Stimulated activated memory B cell treated with anti-CD40 and anti-IgM and Interleukin-4, amounts not matched to agents 10 μg/mL and 1 μg/mL and 100 μg/mL, for 72 hours (primary cell): ENCODE measurements at regions not wholly inside any gene's neighbourhood (a gene's known extent, or its start where the extent isn't known, plus 50 kb on each side); places are given as distances from the start of the nearest gene placed in this dataset.

ENCODE experiments used
- ATAC-seq: fragments of 150-1000 bp; cut with Tn5 transposase; 2 replicates; pipeline ENCODE4 v1.10.0; 2021
- H3K27ac Mint-ChIP-seq: one replicate; pipeline ENCODE4 v1.8.0; 2022; ENCODE audit warnings: mild to moderate bottlenecking, mixed read lengths
- H3K27me3 Mint-ChIP-seq: one replicate; pipeline ENCODE4 v1.8.0; 2022; ENCODE audit warnings: mixed read lengths
- H3K36me3 Mint-ChIP-seq: one replicate; pipeline ENCODE4 v1.8.0; 2022; ENCODE audit warnings: mixed read lengths
- H3K4me1 Mint-ChIP-seq: one replicate; pipeline ENCODE4 v1.8.0; 2022; ENCODE audit warnings: mixed read lengths
- H3K4me3 Mint-ChIP-seq: one replicate; pipeline ENCODE4 v1.8.0; 2022; ENCODE audit warnings: mild to moderate bottlenecking, moderate library complexity, mixed read lengths
- H3K9me3 Mint-ChIP-seq: one replicate; pipeline ENCODE4 v1.8.0; 2022; ENCODE audit warnings: mixed read lengths

- Mint-ChIP-seq H3K27me3 (no peaks in the 10 kb centered on the region), H3K4me1 (no peaks in the 10 kb centered on the region), H3K27ac (no peak overlapping the region), H3K36me3 (no peaks in the 10 kb centered on the region), H3K4me3 (no peak overlapping the region), H3K9me3 (no peaks in the 10 kb centered on the region)
- no peak for ATAC-seq
Observed at GRCh38 chr4:111494971-111495370, 650.3 kb upstream of the FAM241A start.

GRCh38 chr4:111499291-111499690 is 646.0 kb upstream of the FAM241A start:
- H3K9me3 Mint-ChIP-seq = no peaks in the 10 kb centered on the region
- ATAC-seq = no peak
- no peak overlapping the region for H3K27ac Mint-ChIP-seq
- H3K4me3 Mint-ChIP-seq = no peak overlapping the region
- H3K27me3 Mint-ChIP-seq = no peaks in the 10 kb centered on the region
- no peaks in the 10 kb centered on the region for H3K4me1 Mint-ChIP-seq
- H3K36me3 Mint-ChIP-seq = no peaks in the 10 kb centered on the region

DNA sequence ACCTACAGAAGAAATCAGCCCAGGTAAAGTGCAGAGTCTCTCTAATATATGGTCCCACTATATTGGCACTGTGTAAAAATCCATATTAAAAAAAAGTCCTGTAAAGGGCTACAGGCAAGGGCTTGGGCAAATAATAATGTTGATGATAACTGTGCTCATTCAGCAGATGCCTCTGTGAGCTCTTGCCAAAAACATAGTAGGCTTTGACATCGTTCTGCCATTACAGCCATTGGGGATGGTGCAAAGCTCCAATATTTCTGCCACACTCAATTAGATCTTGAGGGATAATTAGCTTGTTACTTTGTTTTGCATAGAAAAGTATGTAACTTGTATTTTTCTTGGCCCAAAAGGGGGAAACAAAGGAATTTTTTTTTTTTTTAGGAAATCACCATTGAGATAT is 645.5 kb upstream of the FAM241A start:
- Mint-ChIP-seq H3K4me1 (no peaks in the 10 kb centered on the region), H3K36me3 (no peaks in the 10 kb centered on the region), H3K27me3 (no peaks in the 10 kb centered on the region), H3K9me3 (no peaks in the 10 kb centered on the region), H3K4me3 (no peak overlapping the region), H3K27ac (no peak overlapping the region)
- ATAC-seq = no peak

DNA sequence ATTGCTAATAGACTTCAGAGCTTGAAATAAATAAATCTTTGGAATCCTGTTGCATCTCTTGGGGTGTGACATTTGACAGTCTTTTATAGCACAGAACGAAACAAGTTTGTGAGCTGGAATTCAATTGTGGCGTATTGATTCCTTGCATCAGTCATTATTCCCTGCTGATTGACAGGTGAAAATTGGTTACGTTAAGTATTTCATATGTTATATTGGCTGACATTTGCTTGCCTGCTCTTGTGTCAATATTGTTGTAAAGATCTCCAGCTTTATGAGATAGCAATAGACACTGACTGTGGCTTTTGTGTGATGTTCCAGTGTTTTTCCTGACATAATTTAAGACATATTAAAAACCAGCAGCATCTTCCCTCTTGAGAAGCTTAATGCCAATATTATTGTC is 644.4 kb upstream of the FAM241A start:
- Mint-ChIP-seq H3K36me3 (no peaks in the 10 kb centered on the region), H3K27ac (no peak overlapping the region), H3K4me1 (no peaks in the 10 kb centered on the region), H3K4me3 (no peak overlapping the region), H3K27me3 (no peaks in the 10 kb centered on the region), H3K9me3 (no peaks in the 10 kb centered on the region)
- ATAC-seq = no peak

DNA sequence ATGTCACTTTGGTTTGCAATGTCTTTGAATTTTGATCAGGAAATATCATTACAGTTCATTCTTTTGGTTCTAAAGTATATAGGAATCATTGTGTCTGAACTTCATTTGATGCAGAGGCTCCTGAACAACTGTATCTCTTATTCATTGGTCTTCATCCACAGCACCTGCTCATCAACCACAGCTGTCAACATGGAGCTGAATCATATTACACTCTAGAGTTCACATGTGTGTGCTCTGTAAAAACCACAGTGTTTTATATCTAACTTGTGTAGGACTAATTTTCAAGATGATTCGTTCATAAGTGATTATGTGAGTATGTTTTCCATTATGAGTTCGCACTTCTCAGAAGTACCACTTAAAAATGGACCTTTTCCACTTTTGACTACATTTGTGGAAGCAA is 643.3 kb upstream of the FAM241A start:
- H3K27me3 Mint-ChIP-seq = no peaks in the 10 kb centered on the region
- no peak overlapping the region for H3K27ac Mint-ChIP-seq
- H3K4me1 Mint-ChIP-seq = no peaks in the 10 kb centered on the region
- H3K9me3 Mint-ChIP-seq = no peaks in the 10 kb centered on the region
- no peak overlapping the region for H3K4me3 Mint-ChIP-seq
- ATAC-seq = no peak
- H3K36me3 Mint-ChIP-seq = no peaks in the 10 kb centered on the region

DNA sequence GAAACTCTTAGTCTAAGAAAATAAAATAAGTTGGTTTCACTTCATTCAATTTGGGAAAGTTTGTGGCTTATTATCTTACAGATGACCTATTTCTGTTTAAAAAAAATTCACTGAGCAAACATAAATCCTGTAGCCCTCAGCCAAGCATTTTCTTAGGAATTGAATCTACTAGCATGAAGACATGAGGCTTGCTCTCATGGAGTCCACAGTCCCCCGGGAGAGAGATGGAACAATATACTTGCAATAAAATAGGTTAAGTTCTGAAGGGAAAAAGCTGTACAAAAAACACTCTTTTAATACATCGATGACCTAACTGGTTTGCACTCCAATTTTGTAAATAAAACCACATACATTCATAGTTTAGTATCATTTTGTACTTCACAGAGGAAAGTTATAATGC is 642.6 kb upstream of the FAM241A start:
- no peaks in the 10 kb centered on the region for H3K36me3 Mint-ChIP-seq
- H3K27me3 Mint-ChIP-seq = no peaks in the 10 kb centered on the region
- no peak overlapping the region for H3K4me3 Mint-ChIP-seq
- H3K9me3 Mint-ChIP-seq = no peaks in the 10 kb centered on the region
- no peak for ATAC-seq
- H3K4me1 Mint-ChIP-seq = no peaks in the 10 kb centered on the region
- H3K27ac Mint-ChIP-seq = no peak overlapping the region

- no peaks in the 10 kb centered on the region for H3K36me3 Mint-ChIP-seq
- H3K4me3 Mint-ChIP-seq = no peak overlapping the region
- no peak overlapping the region for H3K27ac Mint-ChIP-seq
- H3K4me1 Mint-ChIP-seq = no peaks in the 10 kb centered on the region
- no peaks in the 10 kb centered on the region for H3K9me3 Mint-ChIP-seq
- H3K27me3 Mint-ChIP-seq = no peaks in the 10 kb centered on the region
- ATAC-seq = no peak
Observed at GRCh38 chr4:111506706-111507105, 638.5 kb upstream of the FAM241A start.

GRCh38 chr4:111510535-111510934 is 634.7 kb upstream of the FAM241A start:
- Mint-ChIP-seq H3K4me3 (no peak overlapping the region), H3K9me3 (no peaks in the 10 kb centered on the region), H3K4me1 (no peaks in the 10 kb centered on the region), H3K27me3 (no peaks in the 10 kb centered on the region), H3K27ac (no peak overlapping the region), H3K36me3 (no peaks in the 10 kb centered on the region)
- no peak for ATAC-seq

GRCh38 chr4:111512081-111512783 is 633.0 kb upstream of the FAM241A start:
- Mint-ChIP-seq H3K27ac (no peak overlapping the region), H3K9me3 (no peaks in the 10 kb centered on the region), H3K4me3 (no peak overlapping the region), H3K27me3 (no peaks in the 10 kb centered on the region), H3K36me3 (no peaks in the 10 kb centered on the region), H3K4me1 (no peaks in the 10 kb centered on the region)
- ATAC-seq = no peak

- Mint-ChIP-seq H3K9me3 (no peaks in the 10 kb centered on the region), H3K4me3 (no peak overlapping the region), H3K4me1 (no peaks in the 10 kb centered on the region), H3K27me3 (no peaks in the 10 kb centered on the region), H3K27ac (no peak overlapping the region), H3K36me3 (no peaks in the 10 kb centered on the region)
- no peak for ATAC-seq
Observed at GRCh38 chr4:111519683-111520082, 625.6 kb upstream of the FAM241A start.

- Mint-ChIP-seq H3K36me3 (no peaks in the 10 kb centered on the region), H3K4me1 (no peaks in the 10 kb centered on the region), H3K9me3 (peaks cover 3% of the 10 kb centered on the region), H3K27me3 (no peaks in the 10 kb centered on the region), H3K27ac (no peak overlapping the region), H3K4me3 (no peak overlapping the region)
- no peak for ATAC-seq
Observed at GRCh38 chr4:111530446-111530845, 614.8 kb upstream of the FAM241A start.

- ATAC-seq = no peak
- no peaks in the 10 kb centered on the region for H3K4me1 Mint-ChIP-seq
- H3K4me3 Mint-ChIP-seq = no peak overlapping the region
- H3K27me3 Mint-ChIP-seq = no peaks in the 10 kb centered on the region
- no peak overlapping the region for H3K27ac Mint-ChIP-seq
- no peaks in the 10 kb centered on the region for H3K36me3 Mint-ChIP-seq
- H3K9me3 Mint-ChIP-seq = no peaks in the 10 kb centered on the region
Observed at GRCh38 chr4:111535792-111536191, 609.5 kb upstream of the FAM241A start.

GRCh38 chr4:111537165-111537564 is 608.1 kb upstream of the FAM241A start:
- Mint-ChIP-seq H3K27me3 (no peaks in the 10 kb centered on the region), H3K27ac (no peak overlapping the region), H3K36me3 (no peaks in the 10 kb centered on the region), H3K4me1 (no peaks in the 10 kb centered on the region), H3K4me3 (no peak overlapping the region), H3K9me3 (no peaks in the 10 kb centered on the region)
- no peak for ATAC-seq

GRCh38 chr4:111537871-111538270 is 607.4 kb upstream of the FAM241A start:
- Mint-ChIP-seq H3K27ac (no peak overlapping the region), H3K4me1 (no peaks in the 10 kb centered on the region), H3K27me3 (no peaks in the 10 kb centered on the region), H3K36me3 (no peaks in the 10 kb centered on the region), H3K9me3 (no peaks in the 10 kb centered on the region), H3K4me3 (no peak overlapping the region)
- ATAC-seq = no peak

DNA sequence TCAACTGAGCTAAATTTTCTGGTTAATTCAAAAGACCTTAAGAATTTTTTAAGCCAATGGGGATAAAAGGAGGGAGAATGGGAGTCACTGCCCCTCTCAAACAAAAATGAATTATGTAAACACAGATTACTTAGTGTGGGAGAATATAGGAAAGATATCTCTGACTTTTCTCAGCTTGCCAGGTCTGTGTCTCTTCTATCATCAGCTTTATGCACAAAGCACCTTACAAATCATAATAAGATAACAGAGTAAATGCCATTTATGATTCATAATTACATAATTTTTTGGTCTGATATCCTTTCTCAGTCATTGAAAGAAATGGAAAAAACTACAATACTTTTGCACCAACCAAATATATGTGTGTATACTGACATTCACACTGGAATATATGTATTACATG is 604.6 kb upstream of the FAM241A start:
- ATAC-seq = no peak
- Mint-ChIP-seq H3K9me3 (no peaks in the 10 kb centered on the region), H3K27me3 (no peaks in the 10 kb centered on the region), H3K4me3 (no peak overlapping the region), H3K36me3 (no peaks in the 10 kb centered on the region), H3K4me1 (no peaks in the 10 kb centered on the region), H3K27ac (no peak overlapping the region)

- no peak for ATAC-seq
- no peaks in the 10 kb centered on the region for H3K36me3 Mint-ChIP-seq
- H3K4me3 Mint-ChIP-seq = no peak overlapping the region
- no peak overlapping the region for H3K27ac Mint-ChIP-seq
- no peaks in the 10 kb centered on the region for H3K4me1 Mint-ChIP-seq
- no peaks in the 10 kb centered on the region for H3K9me3 Mint-ChIP-seq
- no peaks in the 10 kb centered on the region for H3K27me3 Mint-ChIP-seq
Observed at GRCh38 chr4:111542056-111542455, 603.2 kb upstream of the FAM241A start.

DNA sequence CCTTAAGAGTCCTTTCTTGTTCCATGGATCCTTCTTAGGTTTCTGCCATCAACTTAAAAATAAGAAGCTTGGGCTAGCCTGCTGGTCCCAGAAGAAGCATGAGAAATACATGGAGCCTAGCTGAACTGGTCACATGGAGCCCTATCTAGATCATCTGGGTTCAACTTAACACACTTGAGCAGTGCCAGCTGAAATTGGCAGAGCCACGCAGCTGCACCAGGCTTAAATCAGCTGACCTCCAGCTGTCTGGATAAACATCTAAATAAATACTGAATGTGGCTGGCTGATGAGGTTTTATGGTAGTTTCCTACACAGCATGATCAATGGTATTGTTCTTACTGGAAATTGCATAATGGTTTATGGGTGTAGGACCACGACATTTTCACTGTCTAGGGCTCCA is 598.4 kb upstream of the FAM241A start:
- no peak for ATAC-seq
- Mint-ChIP-seq H3K4me3 (no peak overlapping the region), H3K9me3 (no peaks in the 10 kb centered on the region), H3K36me3 (no peaks in the 10 kb centered on the region), H3K4me1 (no peaks in the 10 kb centered on the region), H3K27ac (no peak overlapping the region), H3K27me3 (no peaks in the 10 kb centered on the region)
